SK-N-SH treated with all-trans-retinoic acid at 6 μM for 48 hours (cell line): ENCODE measurements at regions not wholly inside any gene's neighbourhood (a gene's known extent, or its start where the extent isn't known, plus 50 kb on each side); places are given as distances from the start of the nearest gene placed in this dataset.

ENCODE experiments used
- ATAC-seq: fragments of 200-7000 bp; cut with Tn5 transposase; 3 replicates; pipeline ENCODE4 v1.9.1; 2020; ENCODE audit warnings: mild to moderate bottlenecking, moderate library complexity
- ARNTL ChIP-seq: fragments of 450-650 bp; formaldehyde crosslinking; IDR thresholded peaks from 2 replicates; pipeline ENCODE4 v1.5.0; 2020; ENCODE audit warnings: low read depth, mild to moderate bottlenecking, moderate library complexity, borderline replicate concordance
- BACH2 ChIP-seq: fragments of 250-450 bp; sonication (Bioruptor Pico); IDR thresholded peaks from 2 replicates; pipeline ENCODE4 v1.9.0; 2021; ENCODE audit warnings: mild to moderate bottlenecking, borderline replicate concordance
- CREB5 ChIP-seq: fragments of 250-450 bp; sonication (Bioruptor Pico); IDR thresholded peaks from 2 replicates; pipeline ENCODE4 v1.5.1; 2020; ENCODE audit warnings: low read depth, mild to moderate bottlenecking, moderate library complexity
- ESRRG ChIP-seq: fragments of 250-450 bp; sonication (Bioruptor Pico); IDR thresholded peaks from 2 replicates; pipeline ENCODE4 v1.6.1; 2021; ENCODE audit warnings: mild to moderate bottlenecking
- GLIS3 ChIP-seq: fragments of 250-450 bp; sonication (Bioruptor Pico); IDR thresholded peaks from 2 replicates; pipeline ENCODE4 v1.5.0; 2020; ENCODE audit warnings: mild to moderate bottlenecking, moderate library complexity
- ISL1 ChIP-seq: fragments of 250-450 bp; sonication (Bioruptor Pico); IDR thresholded peaks from 2 replicates; pipeline ENCODE4 v2.1.2; 2022; ENCODE audit warnings: mild to moderate bottlenecking, moderate library complexity
- OSR1 ChIP-seq: fragments of 250-450 bp; sonication (Bioruptor Pico); IDR thresholded peaks from 2 replicates; pipeline ENCODE4 v1.8.0; 2022; ENCODE audit warnings: moderate library complexity, mild to moderate bottlenecking, inconsistent platforms
- PATZ1 ChIP-seq: fragments of 250-450 bp; sonication (Bioruptor Pico); IDR thresholded peaks from 2 replicates; pipeline ENCODE4 v1.8.0; 2020; ENCODE audit warnings: mild to moderate bottlenecking, moderate library complexity, borderline replicate concordance
- PPARA ChIP-seq: fragments of 250-450 bp; sonication (Bioruptor Pico); IDR thresholded peaks from 2 replicates; pipeline ENCODE4 v1.5.0; 2020; ENCODE audit warnings: mild to moderate bottlenecking, borderline replicate concordance
- RARB ChIP-seq: fragments of 250-450 bp; sonication (Bioruptor Pico); IDR thresholded peaks from 2 replicates; pipeline ENCODE4 v1.8.0; 2021; ENCODE audit warnings: mild to moderate bottlenecking, moderate library complexity
- SNAI2 ChIP-seq: fragments of 250-450 bp; sonication (Bioruptor Pico); IDR thresholded peaks from 2 replicates; pipeline ENCODE4 v1.5.0; 2020; ENCODE audit warnings: mild to moderate bottlenecking, moderate library complexity
- TCF4 ChIP-seq: fragments of 250-450 bp; sonication (Bioruptor Pico); IDR thresholded peaks from 2 replicates; pipeline ENCODE4 v1.8.0; 2021; ENCODE audit warnings: mild to moderate bottlenecking, moderate library complexity, borderline replicate concordance
- TOX ChIP-seq: fragments of 250-450 bp; sonication (Bioruptor Pico); IDR thresholded peaks from 2 replicates; pipeline ENCODE4 v1.8.0; 2021; ENCODE audit warnings: mild to moderate bottlenecking, moderate library complexity, borderline replicate concordance
- TSHZ2 ChIP-seq: fragments of 250-450 bp; sonication (Bioruptor Pico); IDR thresholded peaks from 2 replicates; pipeline ENCODE4 v1.5.0; 2020; ENCODE audit warnings: mild to moderate bottlenecking, moderate library complexity
- ZC3H10 ChIP-seq: fragments of 250-450 bp; sonication (Bioruptor Pico); IDR thresholded peaks from 2 replicates; pipeline ENCODE4 v1.5.1; 2021; ENCODE audit warnings: mild to moderate bottlenecking, moderate library complexity
- ZFP3 ChIP-seq: fragments of 250-450 bp; sonication (Bioruptor Pico); IDR thresholded peaks from 2 replicates; pipeline ENCODE4 v1.5.0; 2020; ENCODE audit warnings: mild to moderate bottlenecking, moderate library complexity
- ZFP30 ChIP-seq: fragments of 450-650 bp; formaldehyde crosslinking; IDR thresholded peaks from 2 replicates; pipeline ENCODE4 v1.5.0; 2022; ENCODE audit warnings: mild to moderate bottlenecking, moderate library complexity
- ZNF565 ChIP-seq: fragments of 450-650 bp; formaldehyde crosslinking; conservative IDR thresholded peaks from 2 replicates; pipeline ENCODE4 v1.5.0; 2020; ENCODE audit warnings: low read depth, mild to moderate bottlenecking, moderate library complexity
- ZNF8 ChIP-seq: fragments of 450-650 bp; formaldehyde crosslinking; IDR thresholded peaks from 2 replicates; pipeline ENCODE4 v1.5.0; 2020; ENCODE audit warnings: mild to moderate bottlenecking, moderate library complexity

- no peak for TF ChIP-seq ZC3H10 (CRISPR knock-in tag)
- ATAC-seq, result no peak
These were observed 132.3 kb upstream of the TNP1 start for GRCh38 chr2:216992056-216992675.

- peak; percentile 32; the same call in 1 of the 3 replicates for ATAC-seq
- TF ChIP-seq TCF4, result peak; percentile 76
- TF ChIP-seq OSR1 (CRISPR knock-in tag), result no peak
These were observed 131.7 kb upstream of the TNP1 start for GRCh38 chr2:216991563-216991962.

- ATAC-seq, result peak; percentile 33; the same call in 1 of the 3 replicates
- no peak for TF ChIP-seq CREB5 (CRISPR knock-in tag)
- no peak for TF ChIP-seq ZNF8 (CRISPR knock-in tag)
- TF ChIP-seq ZFP30 (CRISPR knock-in tag), result no peak
- TF ChIP-seq TOX (CRISPR knock-in tag), result no peak
- no peak for TF ChIP-seq ISL1 (CRISPR knock-in tag)
- no peak for TF ChIP-seq SNAI2
- no peak for TF ChIP-seq ESRRG
- no peak for TF ChIP-seq RARB (CRISPR knock-in tag)
- no peak for TF ChIP-seq GLIS3
- TF ChIP-seq ZFP3, result no peak
- TF ChIP-seq ZNF565 (CRISPR knock-in tag), result no peak
- no peak for TF ChIP-seq TSHZ2 (CRISPR knock-in tag)
- no peak for TF ChIP-seq PATZ1
These were observed 129.7 kb upstream of the TNP1 start for GRCh38 chr2:216989340-216990129.

GRCh38 chr2:216987252-216987821 lies 127.5 kb upstream of the TNP1 start:
- TF ChIP-seq ZNF8 (CRISPR knock-in tag) (no peak), CREB5 (CRISPR knock-in tag) (no peak), ARNTL (CRISPR knock-in tag) (no peak), ESRRG (no peak), OSR1 (CRISPR knock-in tag) (no peak), PATZ1 (no peak), PPARA (CRISPR knock-in tag) (no peak), TCF4 (no peak), BACH2 (CRISPR knock-in tag) (no peak)
- ATAC-seq, result no peak
